ENCODE measurements at regions not wholly inside any gene's neighbourhood (a gene's known extent, or its start where the extent isn't known, plus 50 kb on each side); places are given as distances from the start of the nearest gene placed in this dataset.

DNA sequence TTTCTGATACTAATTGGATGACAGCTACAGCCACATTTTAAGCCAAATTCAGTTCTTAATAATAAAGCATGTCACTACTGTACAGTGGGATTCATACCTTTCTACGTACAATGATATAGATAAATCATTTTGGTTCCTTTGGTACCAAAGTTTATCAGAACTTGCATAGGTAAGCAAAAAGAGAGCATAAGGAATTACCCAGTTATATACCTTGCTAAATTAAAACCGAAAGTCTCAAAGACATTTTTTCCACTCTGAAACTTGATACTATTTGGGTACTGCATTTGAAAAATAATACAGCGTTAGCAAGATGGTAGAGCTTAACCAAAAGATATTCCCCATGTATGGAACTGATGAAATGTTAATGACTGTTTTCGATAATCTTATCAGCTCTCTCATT lies 400.9 kb upstream of the ADGRL3 start:
- in situ Hi-C loops (cut with MboI), result no loop called here
- SMC1A ChIA-PET (ENCODE audit: uncharacterized antibody, unreplicated experiment), result interaction anchor here (1.6 kb wide), 1 partner anchor 9 kb away, joined by 3 read pairs; no protein-coding TSS in a partner anchor
- TF ChIP-seq GABPA (IDR thresholded peaks at IDR 0.05; ENCODE audit: low read depth) (no peak), NFYB (IDR thresholded peaks at IDR 0.05; ENCODE audit: insufficient read depth, low read depth, low read length) (no peak), POLR2AphosphoS5 (IDR thresholded peaks at IDR 0.05; ENCODE audit: low read length) (no peak), ZNF217 (IDR thresholded peaks at IDR 0.05) (no peak), CBX3 (IDR thresholded peaks at IDR 0.05; ENCODE audit: borderline replicate concordance, low read depth) (no peak), RUNX3 (IDR thresholded peaks at IDR 0.05; ENCODE audit: low read length) (no peak), EP300 (IDR thresholded peaks at IDR 0.05; ENCODE audit: borderline replicate concordance in 1 of 2, control insufficient read depth in 1 of 2, low read depth in 2 of 2, low read length in 2 of 2) (no peak), FOXK2 (IDR thresholded peaks at IDR 0.05) (no peak), BHLHE40 (IDR thresholded peaks at IDR 0.05; ENCODE audit: borderline replicate concordance in 1 of 2, low read depth in 2 of 2, low read length in 1 of 2) (no peak), HDAC6 (IDR thresholded peaks at IDR 0.05; ENCODE audit: unreplicated experiment) (no peak), E2F8 (IDR thresholded peaks at IDR 0.05; ENCODE audit: low read depth, partially characterized antibody) (no peak), SIN3A (IDR thresholded peaks at IDR 0.05; ENCODE audit: low read depth, low read length) (no peak), ZBTB40 (IDR thresholded peaks at IDR 0.05; ENCODE audit: borderline replicate concordance) (no peak)
- TF ChIP-seq, protein P1, sequence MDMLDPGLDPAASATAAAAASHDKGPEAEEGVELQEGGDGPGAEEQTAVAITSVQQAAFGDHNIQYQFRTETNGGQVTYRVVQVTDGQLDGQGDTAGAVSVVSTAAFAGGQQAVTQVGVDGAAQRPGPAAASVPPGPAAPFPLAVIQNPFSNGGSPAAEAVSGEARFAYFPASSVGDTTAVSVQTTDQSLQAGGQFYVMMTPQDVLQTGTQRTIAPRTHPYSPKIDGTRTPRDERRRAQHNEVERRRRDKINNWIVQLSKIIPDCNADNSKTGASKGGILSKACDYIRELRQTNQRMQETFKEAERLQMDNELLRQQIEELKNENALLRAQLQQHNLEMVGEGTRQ (IDR thresholded peaks at IDR 0.05; ENCODE audit: borderline replicate concordance, low read depth, low read length), result no peak
- BruUV-seq (replicated peaks), result no TSS peak
- H4K20me1 ChIP-seq (ENCODE audit: control insufficient read depth, insufficient read depth), result no peaks in the 10 kb centered on the region
- H3K9ac ChIP-seq (ENCODE audit: control insufficient read depth, insufficient read depth, low read length), result no peak overlapping the region
- H3K4me1 ChIP-seq (ENCODE audit: control insufficient read depth, insufficient read depth, low read length), result no peaks in the 10 kb centered on the region
- ATAC-seq, result no peak
- CTCF ChIA-PET, result interaction anchor here (1.1 to 1.4 kb wide), 2 partner anchors 19 to 40 kb away, joined by 3 read pairs; no protein-coding TSS in a partner anchor
- H3K9me3 ChIP-seq (replicated peaks; ENCODE audit: control insufficient read depth, insufficient read depth, low read length), result no peaks in the 10 kb centered on the region
- no peaks in the 10 kb centered on the region for H3K79me2 ChIP-seq (ENCODE audit: control insufficient read depth, insufficient read depth, low read length)
- FAIRE-seq, result no peak
- no peaks in the 10 kb centered on the region for H3K27me3 ChIP-seq (replicated peaks in 1 of 2; ENCODE audit: control insufficient read depth in 2 of 2, insufficient read depth in 2 of 2, low read length in 1 of 2)
- no peak for DNase-seq (ENCODE audit: low read depth, low spot score)
- H3K36me3 ChIP-seq (ENCODE audit: control insufficient read depth in 2 of 2, insufficient read depth in 2 of 2, low read length in 1 of 2), result no peaks in the 10 kb centered on the region
- no peak overlapping the region for H3K27ac ChIP-seq (ENCODE audit: control insufficient read depth, insufficient read depth)
- no peak overlapping the region for H3K4me2 ChIP-seq (ENCODE audit: control insufficient read depth, insufficient read depth)
- intact Hi-C loops (cut with micrococcal nuclease; ENCODE audit: unreplicated experiment), result no loop called here
- no peak overlapping the region for H2AFZ ChIP-seq (ENCODE audit: control insufficient read depth, low read depth, low read length)
- no peak overlapping the region for H3K4me3 ChIP-seq
- POLR2A ChIA-PET, result no interaction called here
- 21% methylated on average over 4 of the region's 4 CpGs for WGBS (ENCODE audit: insufficient coverage, insufficient replicate concordance, low lambda C conversion rate, missing lambda C conversion rate)
- RAD21 ChIA-PET (ENCODE audit: unreplicated experiment), result no interaction called here

All from GM12878 (cell line).